DMS53 treated with DMSO at 0.1 percent for 48 hours (cell line): ENCODE measurements at regions not wholly inside any gene's neighbourhood (a gene's known extent, or its start where the extent isn't known, plus 50 kb on each side); places are given as distances from the start of the nearest gene placed in this dataset.
"Not testable (repeated sequence)": the region's sequence is repeated elsewhere in the genome, so short reads cannot be mapped to it uniquely, and the experiment has no call there.

Experiments
- DNase-seq: peaks from one replicate; lab custom pipeline; 2025; ENCODE audit not compliant: unreplicated experiment; lab: John Stamatoyannopoulos, UW

DNA sequence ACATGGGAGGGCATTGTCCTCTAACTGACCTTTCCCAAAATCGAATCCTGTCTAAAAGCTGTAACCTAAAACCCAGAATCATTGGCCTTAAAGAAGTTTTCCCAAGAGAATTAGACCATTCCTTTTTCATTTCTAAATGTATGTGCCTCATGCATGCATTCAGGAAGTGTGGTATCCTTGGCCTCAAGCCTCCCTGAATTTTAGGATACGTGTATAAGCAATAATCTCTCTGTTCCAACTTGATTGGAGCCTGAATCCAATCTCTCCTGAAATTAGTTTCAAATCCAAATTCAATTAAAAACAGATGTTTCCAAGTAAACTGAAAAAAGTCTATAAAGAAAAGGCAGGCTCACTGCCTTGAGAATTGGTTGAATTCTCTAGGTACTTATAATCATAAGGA is 86.0 kb upstream of the VEPH1 start:
- DNase-seq, result no peak

DNA sequence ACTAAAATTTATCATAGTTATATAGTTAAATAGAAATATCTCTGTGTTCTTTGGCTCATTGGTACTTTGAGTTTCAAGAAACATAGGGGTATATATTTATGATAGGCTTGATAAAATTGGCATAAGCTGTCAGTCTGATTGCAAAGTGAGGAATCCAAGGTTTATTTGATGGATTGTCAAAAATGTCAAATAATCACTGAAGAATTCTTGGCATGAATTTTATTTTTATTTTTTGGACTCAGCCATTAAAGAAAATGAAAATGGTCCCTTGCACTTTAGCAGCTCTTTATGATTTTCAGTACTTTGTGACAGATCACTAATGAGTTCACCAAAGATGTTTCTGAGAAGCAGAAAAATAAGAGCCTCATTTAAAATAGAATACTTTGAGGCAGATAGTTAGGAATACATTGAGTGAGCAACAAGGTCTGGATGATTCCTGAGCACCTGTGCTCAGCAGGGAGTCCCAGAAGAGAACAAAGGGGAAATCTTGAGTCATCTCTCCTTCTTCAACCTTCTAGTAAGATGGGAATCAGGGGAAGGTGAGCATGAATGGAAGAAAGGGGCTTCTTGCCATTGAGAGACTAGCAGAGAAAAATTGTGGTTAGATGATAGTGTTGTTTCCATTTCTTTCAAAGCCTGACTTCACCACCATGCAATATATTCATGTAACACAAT is 85.3 kb upstream of the VEPH1 start:
- no peak for DNase-seq

DNA sequence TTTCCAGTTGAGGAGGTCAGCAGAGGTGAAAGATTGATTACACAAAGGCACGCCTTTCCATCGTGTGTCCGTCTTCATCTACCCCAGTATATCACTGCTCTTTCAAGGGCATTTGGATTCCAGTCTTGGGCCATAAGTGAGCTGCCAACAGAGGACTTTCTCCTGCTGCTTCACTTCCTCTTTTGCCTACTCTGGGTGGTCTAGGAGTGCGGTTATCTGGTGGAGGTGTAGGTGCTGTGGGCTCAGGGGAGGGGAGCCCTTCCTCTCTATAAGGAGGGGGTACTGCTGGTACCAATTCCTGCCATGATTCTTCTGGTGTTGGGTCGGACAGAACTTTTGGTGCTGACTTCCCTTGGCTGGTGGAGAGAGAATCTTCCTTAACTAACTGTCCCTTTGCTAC is 83.1 kb upstream of the VEPH1 start:
- DNase-seq, result no peak

DNA sequence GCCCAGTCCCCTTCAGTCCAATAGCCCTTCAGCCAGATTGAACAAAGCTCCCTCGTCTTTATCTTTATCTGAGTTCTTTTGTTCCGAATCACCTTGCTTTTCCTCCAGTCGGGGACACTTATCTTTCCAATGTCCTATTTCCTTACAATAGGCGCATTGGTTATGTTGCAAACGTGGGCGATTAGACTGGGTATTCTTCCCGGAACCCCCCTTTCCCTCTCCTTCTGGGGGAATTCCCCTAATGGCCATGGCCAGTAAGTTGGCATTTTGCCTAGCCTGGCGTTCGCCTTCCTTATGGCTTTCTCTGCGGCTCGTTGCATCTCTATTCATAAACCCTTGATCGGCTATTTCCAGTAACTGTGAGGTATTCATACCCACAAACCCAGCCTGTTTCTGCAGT is 82.2 kb upstream of the VEPH1 start:
- no peak for DNase-seq

DNA sequence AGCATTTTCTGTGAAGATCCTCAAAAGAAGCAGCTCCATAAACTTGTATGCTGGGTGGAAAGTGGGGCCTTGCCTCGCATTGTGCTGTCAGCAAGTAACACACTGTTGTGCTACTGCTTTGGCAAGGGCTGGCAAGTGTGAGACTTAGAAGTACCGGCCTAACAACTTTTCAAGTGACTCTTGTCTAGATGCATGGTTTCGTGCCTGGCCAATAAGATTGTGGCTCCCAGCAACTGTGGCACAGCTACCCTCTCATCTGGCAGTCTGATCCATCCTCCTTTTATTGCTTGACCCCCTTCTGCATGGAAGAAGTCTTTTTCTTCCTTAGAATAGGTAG is 79.4 kb upstream of the VEPH1 start:
- no peak for DNase-seq

DNA sequence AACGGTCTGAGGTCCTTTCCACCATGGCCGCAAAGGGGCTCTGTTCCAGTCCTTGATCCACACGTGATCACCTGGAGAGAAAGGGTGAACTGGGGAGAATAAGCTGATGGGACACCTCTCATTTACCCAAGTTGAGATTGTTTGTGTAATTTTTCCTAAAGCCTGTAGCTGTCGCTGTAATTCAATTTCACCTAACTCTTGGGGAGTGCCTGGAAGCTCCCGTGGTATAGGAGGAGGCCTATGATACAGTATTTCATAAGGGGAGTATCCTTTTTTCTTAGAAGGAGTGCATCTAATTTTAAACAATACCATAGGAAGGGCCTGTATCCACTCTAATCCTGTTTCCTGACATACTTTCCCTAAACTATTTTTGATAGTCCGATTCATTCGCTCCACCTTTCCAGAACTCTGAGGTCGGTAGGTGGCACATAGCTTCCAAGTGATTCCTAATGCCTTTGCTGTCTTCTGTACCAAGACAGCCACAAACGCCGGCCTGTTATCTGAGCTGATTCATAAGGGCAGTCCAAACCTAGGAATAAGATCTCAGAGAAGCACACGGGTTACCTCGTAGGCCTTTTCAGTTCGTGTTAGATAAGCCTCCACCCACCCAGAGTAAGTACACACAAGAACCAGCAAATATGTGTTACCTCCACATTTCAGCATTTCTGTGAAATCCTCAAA is 78.9 kb upstream of the VEPH1 start:
- DNase-seq, result not testable (repeated sequence)

DNA sequence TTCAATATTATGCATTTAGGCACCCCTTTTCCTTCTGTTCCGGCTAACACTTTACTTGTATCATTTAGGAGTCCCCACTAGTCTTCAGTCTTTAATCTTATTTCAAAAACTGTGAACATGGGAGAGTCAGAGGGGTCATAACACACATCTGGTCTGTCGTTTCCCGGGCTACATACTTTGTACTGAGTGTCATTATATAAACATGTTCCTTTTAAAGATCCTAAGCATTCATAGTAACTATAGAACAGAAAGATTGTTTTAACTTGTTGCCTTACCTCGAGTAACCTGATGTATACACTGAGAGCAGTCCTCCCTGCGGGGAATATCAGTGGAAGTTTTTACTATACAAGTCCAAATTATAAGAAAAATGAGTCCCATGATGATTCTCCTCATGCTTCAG is 78.2 kb upstream of the VEPH1 start:
- no peak for DNase-seq

DNA sequence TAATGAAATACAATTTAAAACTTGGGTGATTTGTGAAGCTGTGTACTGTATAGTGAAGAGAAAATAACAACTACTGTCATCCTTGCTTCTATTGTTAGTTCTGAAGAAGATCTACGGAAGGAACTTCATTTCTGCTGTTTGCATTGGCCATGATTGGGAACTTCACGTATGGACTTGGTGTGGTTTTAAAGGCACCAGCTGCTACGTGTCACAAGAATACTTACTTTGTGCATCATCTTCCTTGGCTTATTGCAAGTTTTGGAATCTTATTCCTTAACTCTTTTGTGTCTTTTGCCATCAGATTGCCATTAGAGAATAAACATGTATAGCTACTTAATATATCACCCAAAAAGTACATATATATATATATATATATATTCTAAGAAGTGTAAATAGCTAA is 75.0 kb upstream of the VEPH1 start:
- DNase-seq, result no peak

DNA sequence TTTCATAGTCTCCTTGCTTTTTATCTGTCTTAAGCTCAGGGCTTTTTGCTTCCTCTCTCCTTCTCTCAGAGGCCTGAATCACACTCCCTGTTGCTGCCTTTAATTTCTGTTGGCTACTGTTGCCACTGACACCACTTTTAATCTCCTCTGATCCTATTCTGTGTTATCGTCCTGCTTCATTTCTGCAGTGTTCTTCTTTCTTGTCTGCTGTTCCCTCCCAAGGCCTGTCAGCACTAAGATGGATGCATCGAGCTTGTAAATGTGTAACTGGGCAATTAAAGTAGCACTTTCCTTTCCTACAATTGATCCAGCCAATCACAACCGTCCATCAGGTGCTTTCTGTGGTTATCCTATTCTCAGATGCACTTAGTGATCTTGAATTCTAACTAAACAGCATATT is 71.3 kb upstream of the VEPH1 start:
- DNase-seq, result no peak

DNA sequence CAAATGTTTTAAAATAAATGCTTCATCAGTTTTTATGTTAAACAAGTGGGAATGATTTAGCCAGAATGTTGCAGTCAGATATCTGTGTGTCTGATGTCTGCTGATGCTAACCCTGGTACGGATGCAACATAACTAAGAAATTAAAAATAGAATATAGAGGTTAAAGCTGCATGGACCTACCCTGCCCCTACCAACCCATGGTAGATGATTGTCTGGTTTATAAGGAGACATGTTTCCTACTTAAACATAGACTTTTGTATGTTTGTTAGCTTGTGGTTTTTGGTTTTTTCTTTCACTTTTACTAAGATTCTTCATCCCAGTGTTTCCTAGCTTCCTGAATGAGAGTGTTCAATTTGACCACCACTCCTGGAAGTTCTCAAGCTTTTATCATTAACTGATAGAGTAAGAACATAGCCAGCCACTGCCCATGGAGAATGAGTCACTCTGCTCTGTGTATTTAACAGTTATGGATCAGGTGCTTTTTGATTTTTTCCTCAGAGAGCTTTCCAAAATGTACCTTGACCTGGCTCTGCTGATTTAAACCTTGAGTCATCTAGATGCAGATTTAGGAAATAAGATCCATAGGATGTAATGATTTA is 70.7 kb upstream of the VEPH1 start:
- DNase-seq, result no peak

DNA sequence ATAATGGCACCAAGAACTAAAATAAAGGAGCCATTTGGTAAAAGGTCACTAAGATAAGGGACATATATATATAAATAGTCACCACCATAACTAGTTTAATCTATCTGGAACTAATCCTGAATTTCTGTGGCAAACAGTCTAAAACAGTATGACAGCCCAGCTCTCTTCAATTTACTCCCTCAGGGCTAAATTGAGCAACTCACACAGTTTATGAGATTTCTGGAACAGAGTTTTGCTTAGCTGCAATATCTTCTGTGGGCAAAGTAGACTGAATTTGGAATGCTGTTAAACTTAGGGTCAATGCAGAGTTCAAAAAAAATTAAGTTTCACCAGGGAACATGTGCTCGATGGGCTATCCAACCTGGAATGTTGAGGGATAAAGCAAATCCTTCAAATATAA is 70.1 kb upstream of the VEPH1 start:
- DNase-seq, result no peak

DNA sequence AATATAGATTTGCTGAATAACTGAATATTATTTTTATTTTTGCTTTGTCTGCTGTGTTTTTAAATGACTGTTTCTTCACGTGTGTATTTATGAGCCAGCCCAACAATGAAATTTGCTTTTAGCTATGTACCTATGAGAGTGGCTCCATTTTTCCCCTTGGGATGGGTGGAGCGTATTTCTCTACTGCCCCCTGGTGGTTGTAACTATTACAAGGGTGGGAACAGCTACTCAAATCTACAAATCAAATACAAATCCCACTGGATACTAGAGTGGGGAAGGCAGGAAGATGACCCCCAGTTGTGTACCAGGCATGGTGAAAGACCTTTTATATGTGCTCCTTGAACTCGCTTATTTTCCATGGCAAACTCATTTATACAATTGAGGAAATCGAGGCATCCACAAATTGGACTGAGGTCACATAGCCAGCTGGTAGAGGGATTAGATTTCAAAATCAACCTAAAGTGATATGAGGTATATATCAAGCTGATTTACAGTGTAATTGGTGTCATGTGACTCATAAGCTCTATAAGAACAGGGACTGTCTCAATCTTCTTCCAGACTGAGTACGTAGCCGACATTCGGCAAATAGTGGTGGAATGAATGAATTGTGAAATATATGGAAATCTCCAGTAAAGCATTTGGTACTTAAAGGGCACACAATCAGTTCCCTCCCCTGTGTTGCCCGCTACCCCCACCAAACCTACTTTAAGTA is 69.5 kb upstream of the VEPH1 start:
- DNase-seq, result peak; percentile 30

DNA sequence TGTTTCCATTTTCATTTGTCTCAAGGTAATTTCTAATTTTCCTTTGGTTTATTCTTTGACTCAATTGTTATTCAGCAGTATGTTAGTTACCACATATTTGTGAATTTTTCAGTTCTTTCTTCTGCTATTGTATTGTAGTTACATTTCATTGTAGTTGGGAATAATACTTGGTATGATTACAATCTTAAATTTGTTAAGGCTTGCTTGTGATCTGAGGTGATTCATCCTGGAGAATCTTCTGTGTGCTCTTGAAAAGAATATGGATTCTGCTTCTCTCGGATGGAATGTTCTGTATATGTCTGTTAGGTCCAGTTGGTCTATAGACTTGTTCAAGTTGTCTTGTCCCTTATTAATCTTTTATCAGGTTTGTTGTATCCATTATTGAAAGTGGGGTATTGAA is 63.4 kb upstream of the VEPH1 start:
- DNase-seq, result no peak

DNA sequence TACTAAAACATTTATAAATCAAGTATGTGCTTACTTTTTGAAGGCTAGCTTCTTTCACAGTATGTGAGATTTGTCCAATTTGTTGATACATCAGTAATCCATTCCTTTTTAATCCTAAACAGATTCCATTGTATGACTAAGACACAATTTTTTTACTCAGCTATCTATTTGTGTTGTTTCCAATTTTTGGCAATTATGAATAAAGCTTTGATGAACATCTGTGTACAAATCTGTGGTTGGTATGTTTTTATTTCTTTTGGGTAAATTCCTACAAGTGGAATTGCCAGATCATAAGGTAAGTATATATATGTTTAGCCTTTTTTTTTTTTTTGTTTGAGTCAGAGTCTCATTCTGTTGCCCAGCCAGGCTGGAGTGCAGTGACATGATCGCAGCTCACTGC is 56.2 kb upstream of the VEPH1 start:
- no peak for DNase-seq
